ENCODE measurements at regions not wholly inside any gene's neighbourhood (a gene's known extent, or its start where the extent isn't known, plus 50 kb on each side); places are given as distances from the start of the nearest gene placed in this dataset.

GRCh38 chr12:17588968-17589367, 501.0 kb downstream of the RERGL start:
- Histone ChIP-seq H3K23ac (ENCODE audit: insufficient read length, low read depth, low read length) (no peak overlapping the region), H3K79me2 (ENCODE audit: insufficient read depth, low read length) (no peaks in the 10 kb centered on the region), H3K56ac (ENCODE audit: insufficient read length, low read depth, low read length) (no peak overlapping the region), H2AFZ (ENCODE audit: low read length) (peak overlapping the region; percentile 89), H3K9ac (ENCODE audit: extremely low read depth, insufficient read length, low read length) (no peak overlapping the region), H4K8ac (replicated peaks; ENCODE audit: insufficient read length, low read depth, low read length) (no peak overlapping the region), H2BK12ac (ENCODE audit: insufficient read length, low read depth, low read length) (no peak overlapping the region), H2BK15ac (ENCODE audit: low read depth, low read length) (no peak overlapping the region), H3K4me2 (ENCODE audit: insufficient read depth, insufficient read length, low read length) (no peak overlapping the region), H4K20me1 (ENCODE audit: control insufficient read depth, insufficient read depth, insufficient read length) (no peaks in the 10 kb centered on the region), H3K23me2 (ENCODE audit: insufficient read length, low read depth, low read length, poor library complexity, severe bottlenecking) (no peaks in the 10 kb centered on the region), H3K18ac (ENCODE audit: insufficient read length, low read depth, low read length) (no peak overlapping the region), H3K27me3 (ENCODE audit: insufficient read depth, low read length) (no peaks in the 10 kb centered on the region), H3K14ac (ENCODE audit: insufficient read depth, low read length) (no peak overlapping the region), H4K91ac (ENCODE audit: insufficient read length, low read depth, low read length) (no peak overlapping the region), H3K9me3 (ENCODE audit: control insufficient read depth, low read depth, low read length) (no peaks in the 10 kb centered on the region), H3K27ac (ENCODE audit: insufficient read length, low read depth, low read length) (no peak overlapping the region), H2BK20ac (ENCODE audit: low read depth, low read length, poor library complexity, severe bottlenecking) (no peak overlapping the region), H2BK120ac (ENCODE audit: low read depth, low read length, poor library complexity, severe bottlenecking) (no peak overlapping the region), H3T11ph (ENCODE audit: low read length) (no peak overlapping the region), H2AK5ac (ENCODE audit: insufficient read length, low read length) (no peak overlapping the region), H3K4ac (ENCODE audit: low read depth, low read length) (no peak overlapping the region), H2BK5ac (ENCODE audit: insufficient read length, low read length) (no peak overlapping the region), H4K5ac (ENCODE audit: insufficient read length, low read depth, low read length) (no peak overlapping the region), H3K79me1 (ENCODE audit: insufficient read depth, low read depth, low read length, poor library complexity, severe bottlenecking) (no peaks in the 10 kb centered on the region), H3K4me1 (ENCODE audit: insufficient read depth, low read length) (no peaks in the 10 kb centered on the region)
- H3K9me3 Mint-ChIP-seq = no peaks in the 10 kb centered on the region
- H3K27ac Mint-ChIP-seq = no peak overlapping the region
- no peak overlapping the region for H3K4me3 Mint-ChIP-seq
- peaks cover 3 to 5% of the 10 kb centered on the region in 2 experiments; a peak in 2 of 4 replicates for H3K4me1 Mint-ChIP-seq
- H3K36me3 Mint-ChIP-seq (ENCODE audit: insufficient read depth in 1 of 3, low read depth in 3 of 3) = no peaks in the 10 kb centered on the region
- no CpG with 5 or more reads among the region's 5 CpGs for WGBS (ENCODE audit: extremely low coverage, insufficient read length, low lambda C conversion rate)
- H3K27me3 Mint-ChIP-seq (ENCODE audit: low read depth) = no peaks in the 10 kb centered on the region
- TF ChIP-seq, protein P1, sequence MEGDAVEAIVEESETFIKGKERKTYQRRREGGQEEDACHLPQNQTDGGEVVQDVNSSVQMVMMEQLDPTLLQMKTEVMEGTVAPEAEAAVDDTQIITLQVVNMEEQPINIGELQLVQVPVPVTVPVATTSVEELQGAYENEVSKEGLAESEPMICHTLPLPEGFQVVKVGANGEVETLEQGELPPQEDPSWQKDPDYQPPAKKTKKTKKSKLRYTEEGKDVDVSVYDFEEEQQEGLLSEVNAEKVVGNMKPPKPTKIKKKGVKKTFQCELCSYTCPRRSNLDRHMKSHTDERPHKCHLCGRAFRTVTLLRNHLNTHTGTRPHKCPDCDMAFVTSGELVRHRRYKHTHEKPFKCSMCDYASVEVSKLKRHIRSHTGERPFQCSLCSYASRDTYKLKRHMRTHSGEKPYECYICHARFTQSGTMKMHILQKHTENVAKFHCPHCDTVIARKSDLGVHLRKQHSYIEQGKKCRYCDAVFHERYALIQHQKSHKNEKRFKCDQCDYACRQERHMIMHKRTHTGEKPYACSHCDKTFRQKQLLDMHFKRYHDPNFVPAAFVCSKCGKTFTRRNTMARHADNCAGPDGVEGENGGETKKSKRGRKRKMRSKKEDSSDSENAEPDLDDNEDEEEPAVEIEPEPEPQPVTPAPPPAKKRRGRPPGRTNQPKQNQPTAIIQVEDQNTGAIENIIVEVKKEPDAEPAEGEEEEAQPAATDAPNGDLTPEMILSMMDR (conservative IDR thresholded peaks at IDR 0.05) = peak; percentile 81
- peak; percentile 64 for DNase-seq
